ENCODE measurements at regions not wholly inside any gene's neighbourhood (a gene's known extent, or its start where the extent isn't known, plus 50 kb on each side); places are given as distances from the start of the nearest gene placed in this dataset.
"Not testable (repeated sequence)": the region's sequence is repeated elsewhere in the genome, so short reads cannot be mapped to it uniquely, and the experiment has no call there.

GRCh38 chr14:56057071-56057741, 61.0 kb upstream of the PELI2 start:
- H3K27ac ChIP-seq, result no peak overlapping the region
- no peak overlapping the region for H3K4me3 ChIP-seq
- H3K4me1 ChIP-seq, result peaks cover 3% of the 10 kb centered on the region
- WGBS, result 80% methylated on average over 5 of the region's 5 CpGs
- H3K27me3 ChIP-seq, result no peaks in the 10 kb centered on the region
- no peak for DNase-seq (ENCODE audit: low spot score in 2 of 2)
- H3K9me3 ChIP-seq, result no peaks in the 10 kb centered on the region
- H3K36me3 ChIP-seq, result no peaks in the 10 kb centered on the region
- TF ChIP-seq EP300 (IDR thresholded peaks at IDR 0.05), result no peak
- TF ChIP-seq CTCF (IDR thresholded peaks at IDR 0.05), result no peak
- no peak for TF ChIP-seq POLR2A (IDR thresholded peaks at IDR 0.05)

- no peaks in the 10 kb centered on the region for H3K36me3 ChIP-seq
- H3K27ac ChIP-seq, result no peak overlapping the region
- no peaks in the 10 kb centered on the region for H3K27me3 ChIP-seq
- TF ChIP-seq POLR2A (IDR thresholded peaks at IDR 0.05), result no peak
- no peaks in the 10 kb centered on the region for H3K9me3 ChIP-seq
- peaks cover 3% of the 10 kb centered on the region for H3K4me1 ChIP-seq
- no peak overlapping the region for H3K4me3 ChIP-seq
- 40% methylated on average over 5 of the region's 5 CpGs for WGBS
- DNase-seq (ENCODE audit: low spot score in 2 of 2), result no peak
Measured at GRCh38 chr14:56057767-56058166, 60.4 kb upstream of the PELI2 start.

GRCh38 chr14:56059054-56059453, 59.2 kb upstream of the PELI2 start:
- H3K4me1 ChIP-seq, result peaks cover 3% of the 10 kb centered on the region
- no peak overlapping the region for H3K4me3 ChIP-seq
- TF ChIP-seq POLR2A (IDR thresholded peaks at IDR 0.05) (no peak), POLR2AphosphoS5 (IDR thresholded peaks at IDR 0.05) (no peak), CTCF (IDR thresholded peaks at IDR 0.05) (no peak), EP300 (IDR thresholded peaks at IDR 0.05) (no peak)
- 81% methylated on average over 4 of the region's 4 CpGs for WGBS
- no peaks in the 10 kb centered on the region for H3K9me3 ChIP-seq
- no peaks in the 10 kb centered on the region for H3K27me3 ChIP-seq
- DNase-seq (ENCODE audit: low spot score in 2 of 2), result no peak
- H3K27ac ChIP-seq, result no peak overlapping the region
- no peaks in the 10 kb centered on the region for H3K36me3 ChIP-seq

GRCh38 chr14:56061051-56061450, 57.2 kb upstream of the PELI2 start:
- H3K36me3 ChIP-seq, result no peaks in the 10 kb centered on the region
- no peak for TF ChIP-seq POLR2AphosphoS5 (IDR thresholded peaks at IDR 0.05)
- no peak for TF ChIP-seq POLR2A (IDR thresholded peaks at IDR 0.05)
- TF ChIP-seq CTCF (IDR thresholded peaks at IDR 0.05), result no peak
- TF ChIP-seq EP300 (IDR thresholded peaks at IDR 0.05), result no peak
- WGBS, result 80% methylated on average over 4 of the region's 4 CpGs
- peaks cover 3% of the 10 kb centered on the region for H3K4me1 ChIP-seq
- no peak overlapping the region for H3K27ac ChIP-seq
- no peak for DNase-seq (ENCODE audit: low spot score in 2 of 2)
- no peaks in the 10 kb centered on the region for H3K9me3 ChIP-seq
- no peak overlapping the region for H3K4me3 ChIP-seq
- H3K27me3 ChIP-seq, result no peaks in the 10 kb centered on the region

GRCh38 chr14:56063131-56063530, 55.1 kb upstream of the PELI2 start:
- 73% methylated on average over 4 of the region's 4 CpGs for WGBS
- no peaks in the 10 kb centered on the region for H3K4me1 ChIP-seq
- H3K27ac ChIP-seq, result no peak overlapping the region
- H3K9me3 ChIP-seq, result no peaks in the 10 kb centered on the region
- H3K27me3 ChIP-seq, result no peaks in the 10 kb centered on the region
- H3K36me3 ChIP-seq, result no peaks in the 10 kb centered on the region
- H3K4me3 ChIP-seq, result no peak overlapping the region
- TF ChIP-seq POLR2A (IDR thresholded peaks at IDR 0.05), result no peak
- no peak for TF ChIP-seq EP300 (IDR thresholded peaks at IDR 0.05)
- TF ChIP-seq CTCF (IDR thresholded peaks at IDR 0.05), result no peak
- TF ChIP-seq POLR2AphosphoS5 (IDR thresholded peaks at IDR 0.05), result no peak
- DNase-seq (ENCODE audit: low spot score in 2 of 2), result no peak

GRCh38 chr14:56064513-56064912, 53.7 kb upstream of the PELI2 start:
- Histone ChIP-seq H3K4me3 (no peak overlapping the region), H3K36me3 (no peaks in the 10 kb centered on the region), H3K9me3 (no peaks in the 10 kb centered on the region), H3K27me3 (no peaks in the 10 kb centered on the region), H3K4me1 (no peaks in the 10 kb centered on the region), H3K27ac (no peak overlapping the region)
- TF ChIP-seq EP300 (IDR thresholded peaks at IDR 0.05) (no peak), CTCF (IDR thresholded peaks at IDR 0.05) (no peak), POLR2A (IDR thresholded peaks at IDR 0.05) (no peak), POLR2AphosphoS5 (IDR thresholded peaks at IDR 0.05) (no peak)
- no peak for DNase-seq (ENCODE audit: low spot score in 2 of 2)
- WGBS, result 95% methylated on average over 5 of the region's 5 CpGs

GRCh38 chr14:56065199-56065598, 53.0 kb upstream of the PELI2 start:
- 91% methylated on average over 4 of the region's 4 CpGs for WGBS

More at GRCh38 chr14:56065199-56065598, 53.0 kb upstream of the PELI2 start:
- H3K27ac ChIP-seq; H3K4me3 ChIP-seq; H3K9me3 ChIP-seq; H3K4me1 ChIP-seq; H3K36me3 ChIP-seq; DNase-seq (ENCODE audit: low spot score in 2 of 2); H3K27me3 ChIP-seq: not testable (repeated sequence)
